ENCODE measurements at regions not wholly inside any gene's neighbourhood (a gene's known extent, or its start where the extent isn't known, plus 50 kb on each side); places are given as distances from the start of the nearest gene placed in this dataset. TPM values are rescaled to one million over a fixed set of nuclear protein-coding genes. Genes with fewer than 3 reads are reported as not detected.

Small RNA genes in the stretch of these regions (small RNA-seq; reads per million reads assigned to genes)
- gene HSPE1P24 (ENCODE audit: low read depth): not detected
